Stomach (tissue), 8 donors: ENCODE measurements at regions not wholly inside any gene's neighbourhood (a gene's known extent, or its start where the extent isn't known, plus 50 kb on each side); places are given as distances from the start of the nearest gene placed in this dataset.

Experiments
- DNase-seq, 2 donors: peaks; one replicate each; pipeline versions ENCODE4 v3.0.0 to v3.0.0-alpha.2; 2013 to 2019
- H3K27ac ChIP-seq, 5 donors: fragments of 200-600 bp in 4 of 5; sonication (generic) in 4 of 5; one replicate each; pipeline ENCODE4 v1.5.1; 2013 to 2019; ENCODE audit warnings: mild to moderate bottlenecking in 1 of 5, moderate library complexity in 1 of 5
- H3K27me3 ChIP-seq, 3 donors: fragments of 200-600 bp; sonication (generic); one replicate each; pipeline ENCODE4 v1.5.1; 2017 to 2019; ENCODE audit warnings: mixed run types in 1 of 3
- H3K36me3 ChIP-seq, 4 donors: fragments of 200-600 bp; sonication (generic); 1 replicate in 3 of 4; 2 replicates in 1 of 4; pipeline ENCODE4 v1.5.1; 2016 to 2019
- H3K4me1 ChIP-seq, 4 donors: fragments of 200-600 bp; sonication (generic); one replicate each; pipeline ENCODE4 v1.5.1; 2016 to 2019
- H3K4me3 ChIP-seq, 4 donors: fragments of 200-600 bp; sonication (generic) in 3 of 4; one replicate each; pipeline ENCODE4 v1.5.1; 2016 to 2019; ENCODE audit warnings: mild to moderate bottlenecking in 1 of 4
- H3K9me3 ChIP-seq, 4 donors: fragments of 200-600 bp; sonication (generic); one replicate each; pipeline ENCODE4 v1.5.1; 2016 to 2019
- CTCF ChIP-seq, 7 experiments: fragments of 450-650 bp in 4 of 7; fragments of 200-600 bp in 3 of 7; sonication (generic) in 3 of 7; IDR thresholded peaks; one replicate each; pipeline ENCODE4 v1.5.1; 2016 to 2019; ENCODE audit warnings: antibody characterized with exemption in 7 of 7, control low read depth in 2 of 7, mild to moderate bottlenecking in 1 of 7
- EP300 ChIP-seq: sonication (generic); formaldehyde crosslinking; IDR thresholded peaks from one replicate; pipeline ENCODE4 v1.6.1; 2017; ENCODE audit warnings: antibody characterized with exemption
- POLR2A ChIP-seq, 4 donors: fragments of 450-650 bp; IDR thresholded peaks; one replicate each; pipeline ENCODE4 v1.6.1; 2016; ENCODE audit warnings: antibody characterized with exemption in 4 of 4, control low read depth in 2 of 4, mild to moderate bottlenecking in 1 of 4, moderate library complexity in 1 of 4
- POLR2AphosphoS5 ChIP-seq, 3 donors: sonication (generic); formaldehyde crosslinking; IDR thresholded peaks; one replicate each; pipeline ENCODE4 v1.6.1; 2016; ENCODE audit warnings: antibody characterized with exemption in 3 of 3
- WGBS, 5 donors: extraction: QIAGEN DNeasy Blood & Tissue Kit in 3 of 5; methylation state at CpG; one replicate each; pipeline versions ENCODE4 v1.1.5 to v1.1.7; 2013 to 2018; 5-methylcytosine and 5-hydroxymethylcytosine counted together
- intact Hi-C: fragments of 100-400 bp; cut with DNase I; formaldehyde crosslinking; loops from one replicate; pipeline ENCODE4 v1.15.1; 2023; ENCODE audit warnings: low total_unique reads
- donor health status: healthy with polysubstance abuse.
- donor health status: Bipolar disorder and iron deficiency.
- donor health status: healthy.

- no peak for DNase-seq
- H3K27me3 ChIP-seq = no peaks in the 10 kb centered on the region
- H3K4me3 ChIP-seq = no peak overlapping the region
- H3K27ac ChIP-seq = no peak overlapping the region
- no peak for TF ChIP-seq POLR2AphosphoS5 (IDR thresholded peaks at IDR 0.05)
- TF ChIP-seq POLR2A (IDR thresholded peaks at IDR 0.05) = no peak
- no peak for TF ChIP-seq CTCF (IDR thresholded peaks at IDR 0.05)
- TF ChIP-seq EP300 = no peak
- no peaks in the 10 kb centered on the region for H3K4me1 ChIP-seq
- 58 to 82% (median 79%) methylated on average over 7 of the region's 7 CpGs for WGBS, 5 donors
- no peaks in the 10 kb centered on the region for H3K36me3 ChIP-seq
- peaks cover 0 to 10% (median 7%) of the 10 kb centered on the region in 4 donors for H3K9me3 ChIP-seq
- intact Hi-C loops = no loop called here
Observed at GRCh38 chr6:9924971-9925370, 489.9 kb downstream of the TFAP2A start.

- H3K27me3 ChIP-seq = no peaks in the 10 kb centered on the region
- no peaks in the 10 kb centered on the region for H3K4me1 ChIP-seq
- no peak for DNase-seq
- 68 to 82% (median 79%) methylated on average over 3 of the region's 3 CpGs for WGBS, 5 donors
- no peak overlapping the region for H3K27ac ChIP-seq
- no peak for TF ChIP-seq POLR2AphosphoS5 (IDR thresholded peaks at IDR 0.05)
- no peak for TF ChIP-seq POLR2A (IDR thresholded peaks at IDR 0.05)
- H3K4me3 ChIP-seq = no peak overlapping the region
- no peaks in the 10 kb centered on the region for H3K36me3 ChIP-seq
- intact Hi-C loops = no loop called here
- H3K9me3 ChIP-seq = no peaks in the 10 kb centered on the region
Observed at GRCh38 chr6:9921366-9921765, 493.5 kb downstream of the TFAP2A start.

- Histone ChIP-seq H3K4me3 (no peak overlapping the region), H3K4me1 (no peaks in the 10 kb centered on the region), H3K9me3 (no peaks in the 10 kb centered on the region), H3K27me3 (no peaks in the 10 kb centered on the region), H3K27ac (no peak overlapping the region), H3K36me3 (no peaks in the 10 kb centered on the region)
- intact Hi-C loops = no loop called here
- 88 to 93% (median 90%) methylated on average over 5 of the region's 5 CpGs for WGBS, 5 donors
- no peak for DNase-seq
- TF ChIP-seq EP300 (no peak), POLR2AphosphoS5 (IDR thresholded peaks at IDR 0.05) (no peak), POLR2A (IDR thresholded peaks at IDR 0.05) (no peak), CTCF (IDR thresholded peaks at IDR 0.05) (no peak)
Observed at GRCh38 chr6:9914951-9915350, 499.9 kb downstream of the TFAP2A start.

GRCh38 chr6:9901376-9901775 lies 513.5 kb downstream of the TFAP2A start:
- Histone ChIP-seq H3K9me3 (no peaks in the 10 kb centered on the region), H3K27ac (no peak overlapping the region), H3K4me3 (no peak overlapping the region), H3K27me3 (no peaks in the 10 kb centered on the region), H3K36me3 (no peaks in the 10 kb centered on the region), H3K4me1 (no peaks in the 10 kb centered on the region)
- 84 to 96% (median 87%) methylated on average over 1 of the region's 1 CpG for WGBS, 5 donors
- intact Hi-C loops = no loop called here
- no peak for DNase-seq
- no peak for TF ChIP-seq CTCF (IDR thresholded peaks at IDR 0.05)
- TF ChIP-seq POLR2A (IDR thresholded peaks at IDR 0.05) = no peak
- TF ChIP-seq EP300 = no peak
- TF ChIP-seq POLR2AphosphoS5 (IDR thresholded peaks at IDR 0.05) = no peak

DNA sequence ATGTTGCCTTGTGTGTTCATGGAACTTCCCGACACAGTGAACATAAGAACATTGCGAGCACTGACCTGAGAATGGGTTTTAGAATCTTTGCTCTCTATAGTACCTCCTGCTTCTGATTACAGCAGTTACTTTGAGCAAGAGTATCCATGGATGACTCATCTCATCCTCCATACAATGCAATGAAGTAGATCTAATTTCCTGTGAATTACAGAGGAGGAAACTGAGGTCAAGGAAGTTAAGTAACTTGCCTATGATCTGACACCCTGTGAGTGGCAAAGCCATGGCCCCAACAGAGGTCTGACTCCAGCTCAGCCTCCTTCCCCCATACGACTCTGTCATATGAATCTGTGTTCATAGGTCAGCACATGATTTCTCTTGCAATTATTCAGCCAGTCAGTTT lies 518.1 kb downstream of the TFAP2A start:
- Histone ChIP-seq H3K27ac (no peak overlapping the region), H3K4me3 (no peak overlapping the region), H3K36me3 (no peaks in the 10 kb centered on the region), H3K4me1 (no peaks in the 10 kb centered on the region), H3K27me3 (no peaks in the 10 kb centered on the region), H3K9me3 (no peaks in the 10 kb centered on the region)
- TF ChIP-seq POLR2A (IDR thresholded peaks at IDR 0.05) = no peak
- TF ChIP-seq EP300 = no peak
- no peak for TF ChIP-seq CTCF (IDR thresholded peaks at IDR 0.05)
- no peak for TF ChIP-seq POLR2AphosphoS5 (IDR thresholded peaks at IDR 0.05)
- DNase-seq = no peak
- 77 to 89% (median 85%) methylated on average over 3 of the region's 3 CpGs for WGBS, 5 donors
- intact Hi-C loops = no loop called here
